Activated T-helper 9 cell treated with anti-CD3 and anti-CD28 coated beads, Interleukin-2, amount 50 U/mL, for 16 hours (primary cell): ENCODE measurements at regions not wholly inside any gene's neighbourhood (a gene's known extent, or its start where the extent isn't known, plus 50 kb on each side); places are given as distances from the start of the nearest gene placed in this dataset.

Source experiments
- DNase-seq: peaks from one replicate; pipeline ENCODE4 v3.0.0-alpha.2; 2020; ENCODE audit warnings: low read depth

DNA sequence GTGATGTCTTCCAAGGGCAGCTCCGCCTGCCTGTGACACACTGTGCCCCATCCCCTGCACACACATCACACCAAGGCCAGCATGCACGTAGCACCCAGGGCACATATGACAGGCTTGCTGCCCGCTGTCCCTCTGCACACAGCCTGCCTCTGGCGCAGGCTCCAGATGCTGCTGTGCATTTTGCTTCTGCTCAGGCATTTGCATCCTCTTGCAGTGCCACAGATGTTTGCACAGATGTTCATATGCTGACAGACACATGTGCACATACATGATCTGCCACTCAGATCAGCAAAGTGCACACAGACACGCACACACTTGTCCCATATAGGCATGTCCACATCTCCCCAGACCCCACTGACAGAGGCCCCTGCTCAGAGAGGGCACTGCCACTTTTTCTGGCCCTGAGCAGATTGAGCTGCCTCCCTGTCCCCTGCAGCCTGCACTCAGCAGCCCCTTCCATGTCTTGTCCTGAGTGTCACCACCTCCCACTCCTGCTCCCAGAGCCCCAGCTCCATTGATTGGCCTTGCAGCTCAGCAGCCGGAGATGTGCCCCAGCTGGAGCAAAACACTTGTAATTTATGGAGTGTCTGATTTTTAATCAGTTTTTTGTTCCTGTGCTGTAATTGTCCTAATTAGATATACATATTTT, 115.1 kb upstream of the RPL38 start:
- no peak for DNase-seq

DNA sequence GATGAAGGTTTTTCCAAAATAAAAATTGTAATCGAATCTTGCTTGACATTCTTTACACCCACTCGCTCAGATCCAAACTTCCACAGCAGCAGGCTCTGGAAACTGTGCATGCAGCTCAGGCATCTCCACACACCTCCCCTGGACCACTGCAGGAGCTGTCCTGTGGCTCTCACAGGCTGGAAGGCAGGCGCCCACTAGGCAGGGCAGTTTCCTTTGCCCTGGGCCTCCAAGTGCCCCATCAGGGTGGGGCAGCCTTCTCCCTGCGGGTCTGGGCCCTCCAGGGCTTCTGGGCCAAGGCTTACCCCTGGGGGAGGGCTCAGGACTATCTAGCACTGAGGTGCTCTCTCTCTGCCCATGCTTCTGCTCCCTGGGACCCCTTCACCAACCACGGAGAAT, 114.5 kb upstream of the RPL38 start:
- no peak for DNase-seq

DNA sequence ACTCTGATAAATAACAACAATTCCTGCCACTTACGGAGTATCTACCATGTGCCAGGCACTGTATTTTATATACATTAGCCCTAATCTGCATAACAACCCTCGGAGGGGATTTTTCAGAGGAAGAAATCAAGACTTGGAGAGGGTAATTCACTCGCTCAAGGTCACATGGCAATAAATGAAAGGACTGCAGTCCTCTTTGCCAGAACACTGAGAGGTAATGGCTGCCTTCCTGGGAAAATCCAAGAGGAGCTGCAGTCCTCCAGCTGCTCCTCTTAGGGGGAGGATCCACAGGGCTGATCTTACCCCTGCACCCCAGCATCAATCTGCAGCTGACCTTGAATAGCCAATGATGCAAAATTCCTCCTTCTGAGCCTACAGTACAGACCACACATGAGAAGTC, 114.1 kb upstream of the RPL38 start:
- no peak for DNase-seq

DNA sequence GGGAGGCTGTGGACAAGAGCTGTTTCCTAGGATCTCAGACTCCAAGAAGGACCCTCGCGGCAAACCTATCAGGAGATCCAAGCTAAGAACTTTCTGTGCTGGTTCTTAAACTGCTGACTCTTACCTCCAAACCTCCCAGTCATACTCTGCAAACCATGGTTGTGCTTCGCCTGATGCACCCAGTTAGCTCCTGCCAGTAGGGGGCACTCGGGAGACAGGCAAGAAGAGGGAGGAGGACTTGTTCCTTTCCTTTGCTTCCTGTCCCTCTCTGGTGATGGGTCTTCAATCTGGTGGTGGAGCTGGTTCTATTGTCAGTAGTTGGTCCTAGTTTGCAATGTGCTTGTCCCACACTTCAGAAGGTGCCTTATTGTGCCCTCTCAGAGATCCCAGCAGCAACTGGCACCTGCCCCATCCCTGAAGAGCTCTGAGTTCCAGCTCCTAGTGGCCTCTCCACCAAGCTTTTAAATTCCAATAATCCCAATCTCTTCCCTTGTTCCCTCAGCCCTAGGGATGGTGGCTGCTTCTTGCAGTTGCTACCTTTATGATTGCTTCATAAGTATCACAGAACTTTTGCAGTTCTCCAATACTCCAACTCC, 113.5 kb upstream of the RPL38 start:
- no peak for DNase-seq

DNA sequence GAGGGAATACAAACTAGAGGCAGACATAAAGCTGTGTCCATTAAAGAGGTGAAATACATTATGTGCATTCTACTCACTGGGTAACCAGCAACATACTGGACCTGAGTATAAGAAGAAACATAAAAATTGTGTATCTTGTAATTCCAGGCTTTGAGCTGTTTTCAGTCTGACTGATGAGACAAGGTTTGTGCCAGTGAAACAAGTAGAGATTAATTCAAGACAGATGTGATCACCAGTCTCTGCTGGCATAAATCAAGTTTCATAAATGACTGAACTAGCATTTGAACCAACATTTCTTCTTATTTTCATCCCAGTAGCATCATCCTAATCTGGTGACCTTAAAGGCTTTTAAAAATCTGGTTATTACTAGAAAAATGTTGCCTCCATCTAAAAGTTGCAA, 108.8 kb upstream of the RPL38 start:
- no peak for DNase-seq

DNA sequence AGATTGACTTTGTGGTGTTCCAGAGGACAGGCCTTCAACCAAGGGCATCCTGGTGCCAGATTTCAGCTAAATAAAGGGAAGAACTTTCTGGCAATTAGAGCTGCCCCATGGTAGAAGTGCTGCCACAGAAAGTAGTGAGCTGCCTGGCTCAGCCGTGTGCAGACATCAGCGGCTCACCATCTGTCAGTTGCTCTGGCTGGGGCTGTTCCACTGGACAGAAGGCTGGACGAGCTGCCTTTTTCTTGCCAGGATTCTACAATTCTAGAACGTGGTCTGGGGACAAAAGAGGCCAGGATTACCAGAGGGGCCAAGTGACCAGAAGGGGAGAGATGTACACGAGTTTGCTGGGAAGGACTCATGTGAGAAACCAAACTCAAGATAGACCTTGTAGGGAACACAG, 107.0 kb upstream of the RPL38 start:
- DNase-seq, result no peak

DNA sequence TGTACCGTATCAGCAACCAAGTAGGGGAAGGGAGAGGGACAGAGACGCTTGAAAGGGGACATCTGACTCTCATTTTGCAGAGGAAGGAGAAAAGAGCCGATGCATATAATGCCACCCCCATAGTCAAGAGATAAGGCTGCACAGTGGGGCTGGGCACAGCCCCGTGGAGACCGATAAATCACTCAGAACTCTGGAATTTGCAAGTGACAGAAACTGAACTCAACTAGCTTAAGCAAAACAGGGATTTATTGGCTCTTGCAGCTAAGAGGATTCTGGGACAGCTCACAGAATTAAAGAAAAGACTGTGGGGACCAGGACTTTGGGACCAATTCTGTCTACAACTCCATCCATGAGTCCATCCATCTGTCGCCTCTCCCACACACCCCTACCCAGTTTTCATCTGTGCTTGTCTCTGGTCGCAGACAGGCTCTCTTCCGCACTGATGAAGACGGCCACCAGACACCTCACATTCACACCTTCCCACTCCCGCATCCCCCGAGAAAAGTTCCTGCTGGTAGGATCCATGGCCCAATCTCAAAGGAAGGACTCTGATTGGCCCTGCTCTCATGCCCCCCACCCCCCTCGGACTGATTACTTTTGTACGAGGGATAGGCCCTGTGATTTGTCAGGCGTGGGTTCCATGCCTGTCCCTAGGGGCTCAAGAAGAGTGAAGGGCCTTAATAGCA, 105.9 kb upstream of the RPL38 start:
- DNase-seq, result no peak

DNA sequence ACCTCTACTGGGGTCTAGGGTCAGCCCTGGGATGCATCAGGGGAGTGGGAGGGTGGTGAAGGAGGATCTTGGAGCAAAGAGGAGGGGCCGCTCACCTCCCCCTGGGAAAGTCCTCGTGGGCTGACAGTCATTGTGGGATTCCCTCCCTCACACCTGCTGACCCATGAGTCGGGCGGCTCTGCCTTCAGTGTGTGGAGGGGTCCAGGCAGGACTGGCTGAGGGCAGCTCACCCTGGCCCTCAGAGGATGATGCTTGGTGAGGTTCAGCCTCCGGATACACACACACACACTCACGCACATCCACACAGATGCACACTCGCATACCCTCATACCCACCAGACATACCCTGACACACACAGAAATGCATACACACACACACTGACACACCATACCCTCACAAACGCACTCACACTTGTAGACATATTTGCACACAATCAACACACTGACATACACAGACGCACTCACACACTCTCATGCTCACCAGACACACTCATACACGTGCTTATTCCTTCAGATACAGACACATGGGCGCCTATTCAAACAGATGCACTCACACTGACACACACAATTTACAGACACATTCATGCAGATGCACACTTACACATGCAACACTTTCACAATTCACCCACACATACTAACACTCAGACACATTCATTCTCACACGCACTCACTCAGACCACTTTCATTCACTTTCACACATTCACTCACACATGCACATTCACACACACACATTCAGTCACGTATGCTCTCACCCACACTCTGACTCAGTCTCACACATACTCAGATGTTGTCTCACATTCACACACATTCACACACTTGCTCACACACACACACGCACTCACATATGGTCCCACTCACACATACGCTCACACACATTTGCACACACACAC, 105.1 kb upstream of the RPL38 start:
- no peak for DNase-seq

DNA sequence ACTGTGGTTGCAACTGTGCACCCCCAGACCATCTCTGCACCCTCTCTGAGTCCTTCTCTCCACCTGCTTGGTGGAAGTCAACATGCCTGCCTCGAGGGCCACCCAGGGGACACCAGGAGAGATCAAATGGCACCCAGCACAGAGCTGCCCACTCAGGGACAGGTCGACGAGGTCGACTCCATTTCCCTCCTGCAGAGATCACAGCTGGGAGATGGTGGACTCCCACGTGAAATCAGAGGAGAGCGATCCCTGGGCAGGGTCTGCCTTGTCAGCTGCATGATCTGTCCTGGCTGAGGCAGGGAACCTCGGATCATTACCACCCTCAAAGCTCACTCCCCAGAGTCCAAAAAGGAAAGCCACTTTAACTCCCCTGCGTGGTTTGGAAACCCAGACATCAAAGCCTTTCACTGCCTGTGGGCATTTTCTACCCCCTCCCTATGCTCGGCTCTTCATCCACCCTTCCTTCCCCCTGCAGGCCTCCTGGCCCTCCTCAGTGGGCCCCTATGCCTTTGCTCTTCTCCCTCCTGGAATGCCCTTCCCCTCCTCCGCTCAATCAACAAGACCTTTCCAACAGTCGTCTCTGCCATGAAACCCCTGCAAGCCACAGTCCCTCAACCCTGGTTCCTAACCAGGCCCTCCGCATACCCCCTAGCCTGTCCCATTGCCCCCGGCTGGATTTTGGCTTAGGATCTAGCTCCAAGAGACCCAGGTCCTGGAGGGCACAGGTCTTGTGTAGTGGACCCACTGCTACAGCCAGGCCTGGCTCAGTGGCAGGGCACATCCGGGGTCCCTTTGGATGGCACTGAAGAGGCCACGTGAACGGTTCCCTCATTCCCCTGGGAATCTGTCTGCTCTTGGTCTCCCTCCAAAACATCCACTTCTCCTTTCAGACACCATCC, 103.8 kb upstream of the RPL38 start:
- no peak for DNase-seq

DNA sequence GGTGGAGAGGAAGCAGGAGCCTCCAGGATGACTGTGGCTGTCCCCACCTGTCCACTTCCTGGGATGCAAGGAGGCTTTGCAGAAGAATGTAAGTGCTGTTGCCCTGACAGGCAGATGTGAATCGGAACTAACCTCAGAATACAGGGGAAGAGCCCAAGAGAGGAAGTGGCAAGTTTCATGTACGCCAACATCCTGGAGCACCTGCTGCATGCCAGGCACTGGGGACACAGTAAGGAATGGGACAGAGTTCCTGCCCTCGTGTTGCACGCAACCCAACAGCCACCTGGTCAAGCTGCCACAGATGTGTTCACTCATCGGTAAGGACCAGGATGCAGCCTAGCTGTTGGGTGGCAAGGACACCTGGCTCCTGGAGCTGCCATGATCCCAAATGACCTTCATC, 98.6 kb upstream of the RPL38 start:
- no peak for DNase-seq

DNA sequence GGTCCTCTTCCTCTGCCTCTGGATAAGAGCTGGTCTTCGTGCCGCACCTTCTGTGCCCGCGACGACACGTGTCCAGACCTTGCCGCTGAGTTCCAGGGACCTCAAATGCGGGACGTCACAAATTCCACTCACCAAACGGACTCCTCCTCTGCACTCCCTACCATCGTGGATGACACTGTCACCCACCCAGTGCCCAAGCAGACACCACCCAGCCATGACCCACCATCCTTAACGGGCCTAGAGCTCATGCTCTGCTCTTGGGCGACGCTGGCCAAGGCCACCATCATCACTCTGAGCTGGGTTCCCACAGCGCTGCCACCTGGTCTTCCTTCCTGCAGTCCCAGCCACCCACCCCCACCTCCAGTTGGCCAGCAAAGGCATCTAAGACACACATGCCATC, 96.4 kb upstream of the RPL38 start:
- DNase-seq, result no peak

DNA sequence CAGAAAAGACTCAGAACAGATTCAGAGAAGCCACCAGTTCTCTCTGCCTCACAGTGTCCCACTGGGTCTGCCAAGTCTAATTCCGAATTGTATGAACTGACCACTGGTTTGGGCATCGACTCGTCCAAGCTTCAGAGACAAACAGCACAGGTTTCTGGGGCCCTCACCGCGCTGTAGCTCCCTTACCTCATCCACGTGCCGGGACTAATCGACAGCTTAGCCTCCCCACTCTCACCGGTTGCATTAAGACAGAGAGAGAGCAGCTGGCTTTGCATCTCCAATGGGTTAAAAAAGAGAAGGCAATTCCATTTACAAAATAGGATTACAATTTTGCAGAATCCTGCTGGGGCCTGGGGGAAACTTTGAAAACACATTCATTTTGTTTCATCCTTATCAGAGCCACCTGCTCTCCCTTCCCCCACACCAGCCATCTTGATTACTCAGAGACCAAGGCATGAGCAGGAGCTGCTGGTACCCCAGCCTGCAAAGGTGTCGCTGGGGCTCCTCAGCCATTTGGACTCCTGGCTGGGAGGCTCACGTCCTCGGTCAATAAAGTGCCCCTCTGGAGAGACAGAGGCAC, 95.3 kb upstream of the RPL38 start:
- DNase-seq, result no peak

DNA sequence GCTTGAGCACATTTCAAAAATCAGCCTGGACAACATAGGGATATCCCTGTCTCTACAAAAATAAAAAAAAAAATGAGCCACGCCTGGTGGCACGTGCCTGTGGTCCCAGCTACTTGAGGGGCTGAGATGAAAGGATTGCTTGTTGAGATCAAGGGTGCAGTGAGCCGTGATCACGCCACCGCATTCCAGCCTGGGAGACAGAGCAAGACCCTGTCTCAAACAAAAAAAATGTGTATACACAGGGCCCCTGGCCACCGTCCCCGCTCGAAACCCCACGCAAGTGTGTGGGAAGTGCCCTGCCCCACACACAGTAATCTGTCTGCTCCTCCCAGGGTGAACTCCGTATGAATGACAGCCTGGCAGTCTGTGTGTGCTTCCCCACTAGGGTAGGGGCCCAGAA, 93.0 kb upstream of the RPL38 start:
- DNase-seq, result no peak

DNA sequence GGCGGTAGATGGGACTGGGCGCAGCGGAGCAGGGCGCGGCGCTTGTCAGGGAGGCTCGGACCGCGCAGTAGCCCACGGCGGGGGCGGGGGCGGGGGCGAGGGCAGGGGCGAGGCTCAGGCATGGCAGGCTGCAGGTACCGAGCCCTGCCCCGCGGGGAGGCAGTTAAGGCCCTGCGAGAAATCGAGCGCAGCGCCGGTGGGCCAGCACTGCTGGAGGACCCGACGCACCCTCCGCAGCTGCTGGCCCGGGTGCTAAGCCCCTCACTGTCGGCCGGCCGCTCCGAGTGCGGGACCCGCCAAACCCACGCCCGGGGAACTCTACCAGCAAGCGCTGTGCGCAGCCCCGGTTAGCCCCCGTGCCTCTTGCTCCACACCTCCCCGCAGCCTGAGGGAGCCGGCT, 90.2 kb upstream of the RPL38 start:
- DNase-seq, result no peak

DNA sequence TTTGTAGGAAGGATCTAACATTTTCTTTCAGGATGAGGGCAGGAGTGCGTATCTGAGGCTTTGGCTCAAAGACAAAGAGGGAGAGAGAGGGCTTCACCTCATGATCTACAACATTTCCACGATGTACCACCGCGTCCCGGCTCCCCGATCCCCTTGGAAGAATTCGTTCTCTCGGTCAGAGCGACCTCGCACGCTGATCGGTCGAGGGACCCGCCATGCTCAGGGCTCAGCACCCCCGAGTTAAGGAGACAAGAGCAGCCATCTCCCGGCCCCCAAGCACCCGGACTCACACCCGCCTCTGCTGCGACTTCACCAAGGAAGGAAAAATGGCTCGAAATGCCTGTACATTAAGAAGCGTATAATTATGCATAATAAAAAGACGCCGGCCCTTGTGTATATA, 89.5 kb upstream of the RPL38 start:
- no peak for DNase-seq

DNA sequence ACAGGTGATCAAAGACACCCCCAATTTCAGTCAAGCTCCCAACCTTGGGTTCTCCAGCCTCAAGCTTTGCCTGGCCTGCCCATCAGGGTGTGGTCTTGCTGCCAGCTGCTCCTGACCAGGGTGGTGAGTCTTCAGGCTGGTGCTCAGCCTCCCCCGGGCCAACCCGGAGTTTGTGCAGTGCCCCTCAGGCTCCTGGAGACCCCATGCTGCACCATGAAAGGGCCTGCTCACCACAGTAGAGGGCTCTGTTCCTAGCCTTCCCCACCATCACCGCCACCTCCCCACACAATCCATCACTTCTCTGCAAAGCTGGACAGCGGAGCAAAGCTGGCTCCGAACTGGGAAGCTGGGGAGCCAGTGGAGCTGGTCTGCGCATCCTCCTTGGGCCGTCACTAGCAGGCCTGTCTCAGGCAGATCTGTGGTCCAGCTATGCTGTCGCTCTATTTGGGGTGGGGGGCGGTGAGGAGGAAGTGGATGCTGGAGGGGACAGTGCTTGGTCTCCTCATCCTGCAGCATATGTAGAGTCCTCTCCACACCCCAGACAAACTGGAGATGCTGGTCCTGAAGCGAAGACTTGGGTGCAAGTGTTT, 88.5 kb upstream of the RPL38 start:
- DNase-seq, result no peak

DNA sequence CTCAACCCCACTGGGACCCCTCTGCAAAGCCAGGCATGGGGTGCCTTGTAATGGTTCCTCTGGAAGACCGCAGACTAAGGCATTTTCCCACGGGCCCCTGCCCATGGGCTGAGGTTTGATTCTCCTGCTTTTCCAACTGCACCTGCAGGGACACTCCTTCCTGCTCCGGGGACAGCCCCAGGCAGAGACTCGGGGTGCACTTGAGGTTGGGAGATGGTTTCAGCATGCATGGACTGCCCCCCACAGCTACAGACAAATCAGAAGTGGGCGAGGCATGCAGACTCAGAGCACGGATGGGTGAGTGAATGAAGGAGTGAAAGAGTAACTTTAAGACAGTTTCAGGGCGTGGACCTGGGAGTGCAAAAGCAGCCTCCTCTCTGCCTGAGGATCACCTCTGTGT, 87.9 kb upstream of the RPL38 start:
- no peak for DNase-seq

DNA sequence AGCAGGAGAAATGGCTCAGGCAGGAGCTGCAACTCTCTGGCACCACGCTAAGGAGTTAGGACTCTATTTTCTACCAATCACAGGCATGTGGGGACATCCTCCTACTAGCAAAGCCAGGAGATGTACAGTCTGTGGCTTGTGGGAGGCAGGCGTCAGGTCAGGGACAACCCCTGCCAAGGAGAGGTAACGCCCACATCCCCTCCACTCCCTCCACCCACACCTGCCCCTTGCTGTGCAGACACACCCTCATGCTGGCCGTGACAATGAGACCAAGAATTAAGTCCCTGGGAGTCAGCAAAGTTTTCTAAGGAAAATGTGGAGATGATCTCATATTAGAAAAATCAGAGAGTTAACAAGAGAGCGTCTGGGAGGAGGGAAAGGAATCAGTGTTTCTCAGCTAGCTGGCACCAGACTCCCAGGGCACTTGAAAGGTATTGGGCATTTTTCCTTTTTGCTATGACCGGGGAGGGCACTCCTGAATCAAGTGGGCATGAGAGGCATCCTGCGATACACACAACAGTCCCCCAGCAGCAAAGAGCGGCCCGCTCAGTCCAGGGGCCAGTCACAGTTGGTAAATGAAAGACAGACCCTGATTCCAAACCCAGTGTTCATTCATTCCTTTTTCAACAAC, 87.3 kb upstream of the RPL38 start:
- DNase-seq, result no peak

DNA sequence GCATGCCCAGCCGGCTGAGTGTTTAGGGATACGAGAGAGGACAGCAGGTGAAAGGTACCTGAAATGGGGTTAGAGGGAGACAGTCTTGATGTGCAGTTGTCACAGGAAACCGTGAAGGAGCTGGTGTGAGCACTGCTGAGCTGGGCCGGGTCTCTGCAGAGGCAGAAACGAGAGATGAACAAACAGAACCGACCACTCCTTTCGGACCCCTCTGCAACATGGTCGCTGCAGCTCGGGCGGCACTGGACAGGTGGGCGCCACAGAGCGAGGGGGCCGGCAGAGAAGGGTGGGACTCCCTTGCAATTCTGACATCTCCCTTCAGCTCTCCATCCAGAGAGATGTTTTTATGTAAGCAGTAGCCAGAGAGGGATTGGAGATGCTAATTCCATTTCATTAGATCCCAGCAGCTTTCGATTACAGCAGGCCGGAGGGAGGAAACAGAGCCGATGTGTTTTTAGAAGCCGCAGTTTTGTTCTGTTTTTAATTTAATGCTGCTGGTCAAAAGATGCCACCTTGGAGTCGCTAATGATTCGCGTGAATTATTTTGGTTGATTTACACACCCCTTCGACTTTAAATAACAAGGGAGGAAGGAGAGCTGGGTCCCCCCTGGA, 86.3 kb upstream of the RPL38 start:
- no peak for DNase-seq

DNA sequence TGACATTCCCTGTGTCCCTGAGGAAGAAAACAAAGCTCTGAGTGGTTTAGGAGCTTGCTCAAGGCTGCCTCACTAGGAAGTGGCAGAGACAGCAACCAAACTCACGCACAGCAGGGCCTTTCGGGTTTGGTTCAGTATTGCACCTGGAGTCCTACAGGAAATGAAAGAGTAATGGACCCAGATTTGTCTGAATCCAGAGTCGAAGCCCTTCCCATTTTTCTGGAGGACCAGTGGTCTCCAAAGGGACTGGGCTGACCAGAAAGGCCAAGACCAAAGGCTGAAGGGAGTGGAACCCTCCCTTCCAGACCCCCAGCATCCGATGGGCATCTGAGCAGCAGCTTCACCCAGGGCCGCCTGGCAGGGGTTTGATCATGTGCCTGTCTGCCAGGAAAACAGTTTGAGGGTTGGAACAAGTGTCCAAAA, 85.5 kb upstream of the RPL38 start:
- no peak for DNase-seq
